H9 (cell line): ENCODE measurements at regions not wholly inside any gene's neighbourhood (a gene's known extent, or its start where the extent isn't known, plus 50 kb on each side); places are given as distances from the start of the nearest gene placed in this dataset.
"Not testable (repeated sequence)": the region's sequence is repeated elsewhere in the genome, so short reads cannot be mapped to it uniquely, and the experiment has no call there.

Experiments used
- DNase-seq: peaks from one replicate; pipeline ENCODE4 v3.0.0-alpha.2; 2017
- H2AFZ ChIP-seq: one replicate; pipeline ENCODE4 v1.6.1; 2013; ENCODE audit warnings: mild to moderate bottlenecking, low read length, control low read depth, moderate library complexity
- H2AK5ac ChIP-seq: 2 replicates; pipeline ENCODE4 v1.6.1; 2013; ENCODE audit warnings: low read length, control low read depth, mixed read lengths; ENCODE audit not compliant: insufficient read length
- H2BK120ac ChIP-seq: one replicate; pipeline ENCODE4 v1.6.1; 2013; ENCODE audit warnings: low read depth, mild to moderate bottlenecking, low read length, control low read depth, inconsistent platforms; ENCODE audit not compliant: poor library complexity, severe bottlenecking
- H2BK12ac ChIP-seq: 2 replicates; pipeline ENCODE4 v1.6.1; 2013; ENCODE audit warnings: low read length, control low read depth, mixed read lengths, low read depth; ENCODE audit not compliant: insufficient read length
- H2BK15ac ChIP-seq: 2 replicates; pipeline ENCODE4 v1.6.1; 2013; ENCODE audit warnings: low read depth, low read length, control low read depth
- H2BK20ac ChIP-seq: one replicate; pipeline ENCODE4 v1.6.1; 2013; ENCODE audit warnings: low read depth, mild to moderate bottlenecking, low read length, control low read depth, inconsistent platforms; ENCODE audit not compliant: poor library complexity, severe bottlenecking
- H2BK5ac ChIP-seq: 2 replicates; pipeline ENCODE4 v1.6.1; 2013; ENCODE audit warnings: low read length, control low read depth, mixed read lengths; ENCODE audit not compliant: insufficient read length
- H3K14ac ChIP-seq: 2 replicates; pipeline ENCODE4 v1.6.1; 2013; ENCODE audit warnings: low read length, control low read depth; ENCODE audit not compliant: insufficient read depth
- H3K18ac ChIP-seq: 2 replicates; pipeline ENCODE4 v1.6.1; 2013; ENCODE audit warnings: low read depth, mild to moderate bottlenecking, mixed read lengths, low read length, control low read depth; ENCODE audit not compliant: insufficient read length
- H3K23ac ChIP-seq: 2 replicates; pipeline ENCODE4 v1.6.1; 2013; ENCODE audit warnings: low read length, control low read depth, mixed read lengths, low read depth; ENCODE audit not compliant: insufficient read length
- H3K23me2 ChIP-seq: 2 replicates; pipeline ENCODE4 v1.6.1; 2013; ENCODE audit warnings: low read depth, mild to moderate bottlenecking, mixed read lengths, low read length, control low read depth; ENCODE audit not compliant: insufficient read length, poor library complexity, severe bottlenecking
- H3K27ac ChIP-seq: 2 replicates; pipeline ENCODE4 v1.5.1; 2013; ENCODE audit warnings: low read length, control low read depth, mixed read lengths, low read depth; ENCODE audit not compliant: insufficient read length
- H3K27me3 ChIP-seq: 2 replicates; pipeline ENCODE4 v1.6.1; 2013; ENCODE audit warnings: low read length, control low read depth, inconsistent platforms; ENCODE audit not compliant: insufficient read depth
- H3K4ac ChIP-seq: 2 replicates; pipeline ENCODE4 v1.6.1; 2013; ENCODE audit warnings: low read depth, mild to moderate bottlenecking, control low read depth, inconsistent platforms, low read length, moderate library complexity
- H3K4me1 ChIP-seq: 2 replicates; pipeline ENCODE4 v1.6.1; 2013; ENCODE audit warnings: low read length, control low read depth, inconsistent platforms; ENCODE audit not compliant: insufficient read depth
- H3K4me2 ChIP-seq: 2 replicates; pipeline ENCODE4 v1.6.1; 2013; ENCODE audit warnings: low read length, control low read depth, mixed read lengths; ENCODE audit not compliant: insufficient read length, insufficient read depth
- H3K56ac ChIP-seq: 2 replicates; pipeline ENCODE4 v1.6.1; 2013; ENCODE audit warnings: low read depth, mild to moderate bottlenecking, mixed read lengths, low read length, control low read depth; ENCODE audit not compliant: insufficient read length
- H3K79me1 ChIP-seq: 2 replicates; pipeline ENCODE4 v1.6.1; 2013; ENCODE audit warnings: low read depth, mild to moderate bottlenecking, moderate library complexity, low read length, control low read depth, inconsistent platforms; ENCODE audit not compliant: insufficient read depth, poor library complexity, severe bottlenecking
- H3K79me2 ChIP-seq: 2 replicates; pipeline ENCODE4 v1.6.1; 2013; ENCODE audit warnings: low read length, control low read depth, inconsistent platforms; ENCODE audit not compliant: insufficient read depth
- H3K9ac ChIP-seq: 2 replicates; pipeline ENCODE4 v1.6.1; 2013; ENCODE audit warnings: low read length, control low read depth, mixed read lengths; ENCODE audit not compliant: insufficient read length; ENCODE audit errors: extremely low read depth
- H3K9me3 ChIP-seq: one replicate; pipeline ENCODE4 v1.6.1; 2013; ENCODE audit warnings: low read depth, low read length, inconsistent platforms; ENCODE audit not compliant: control insufficient read depth
- H3T11ph ChIP-seq: one replicate; pipeline ENCODE4 v1.6.1; 2013; ENCODE audit warnings: mild to moderate bottlenecking, low read length, control low read depth, inconsistent platforms
- H4K20me1 ChIP-seq: one replicate; pipeline ENCODE4 v1.6.1; 2013; ENCODE audit not compliant: control insufficient read depth, insufficient read length, insufficient read depth
- H4K5ac ChIP-seq: 2 replicates; pipeline ENCODE4 v1.6.1; 2013; ENCODE audit warnings: low read depth, mild to moderate bottlenecking, mixed read lengths, low read length, control low read depth; ENCODE audit not compliant: insufficient read length
- H4K8ac ChIP-seq: replicated peaks from 2 replicates; pipeline ENCODE4 v1.6.1; 2013; ENCODE audit warnings: low read length, control low read depth, mixed read lengths, low read depth; ENCODE audit not compliant: insufficient read length
- H4K91ac ChIP-seq: 2 replicates; pipeline ENCODE4 v1.6.1; 2013; ENCODE audit warnings: low read depth, mild to moderate bottlenecking, moderate library complexity, mixed read lengths, low read length, control low read depth; ENCODE audit not compliant: insufficient read length
- H3K27ac Mint-ChIP-seq, 3 experiments: 2 replicates in 2 of 3; 3 replicates in 1 of 3; pipeline ENCODE4 v1.8.0; 2020 to 2021; ENCODE audit warnings: mixed read lengths in 3 of 3, mild to moderate bottlenecking in 1 of 3, moderate library complexity in 1 of 3
- H3K27me3 Mint-ChIP-seq: 2 replicates; pipeline ENCODE4 v1.8.0; 2021; ENCODE audit warnings: low read depth, mild to moderate bottlenecking, moderate library complexity, mixed read lengths
- H3K36me3 Mint-ChIP-seq, 3 experiments: 2 replicates in 2 of 3; 3 replicates in 1 of 3; pipeline ENCODE4 v1.8.0; 2020 to 2021; ENCODE audit warnings: low read depth in 3 of 3, mixed read lengths in 3 of 3; ENCODE audit not compliant: insufficient read depth in 1 of 3
- H3K4me1 Mint-ChIP-seq, 2 experiments: 2 replicates each; pipeline ENCODE4 v1.8.0; 2020; ENCODE audit warnings: mixed read lengths in 2 of 2
- H3K4me3 Mint-ChIP-seq, 2 experiments: 2 replicates in 1 of 2; 3 replicates in 1 of 2; pipeline ENCODE4 v1.8.0; 2020 to 2021; ENCODE audit warnings: mild to moderate bottlenecking in 2 of 2, mixed read lengths in 2 of 2, moderate library complexity in 1 of 2
- H3K9me3 Mint-ChIP-seq, 2 experiments: 2 replicates in 1 of 2; 3 replicates in 1 of 2; pipeline ENCODE4 v1.8.0; 2020; ENCODE audit warnings: mild to moderate bottlenecking in 2 of 2, mixed read lengths in 2 of 2, moderate library complexity in 1 of 2
- WGBS: extraction: QIAGEN DNeasy Blood & Tissue Kit; methylation state at CpG from one replicate; pipeline ENCODE4 v1.1.7; 2013; ENCODE audit warnings: missing lambda C conversion rate, low lambda C conversion rate, mixed read lengths; ENCODE audit not compliant: insufficient read length; ENCODE audit errors: extremely low coverage; 5-methylcytosine and 5-hydroxymethylcytosine counted together
- TF ChIP-seq, protein P1 (sequence below): fragments of 200-600 bp; sonication (generic); conservative IDR thresholded peaks from 3 replicates; pipeline ENCODE4 v1.8.0; 2021; ENCODE audit warnings: antibody characterized with exemption, mild to moderate bottlenecking

DNA sequence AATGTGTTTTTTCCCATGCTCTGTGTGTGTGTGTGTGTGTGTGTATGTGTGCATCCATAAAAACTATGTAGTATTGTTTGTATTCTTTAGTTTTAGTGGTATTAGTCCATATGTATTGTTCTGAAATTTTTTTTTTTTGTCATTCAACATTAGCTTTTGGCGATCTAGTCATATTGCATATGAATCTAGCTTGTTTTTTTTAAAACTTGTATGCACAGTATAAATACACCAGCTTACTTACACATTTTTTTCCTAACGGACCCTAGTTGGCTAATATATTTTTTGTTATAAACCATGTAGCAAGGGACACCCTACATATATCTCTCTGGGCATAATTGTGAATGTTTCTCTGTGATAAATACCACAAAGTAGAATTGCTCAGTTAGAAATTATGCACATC, 359.7 kb downstream of the SRGAP2C start:
- Histone ChIP-seq H4K8ac (no peak overlapping the region), H2BK15ac (no peak overlapping the region), H2BK5ac (no peak overlapping the region), H3K9me3 (no peaks in the 10 kb centered on the region), H4K91ac (no peak overlapping the region), H3K9ac (no peak overlapping the region), H2BK12ac (no peak overlapping the region), H3K27me3 (no peaks in the 10 kb centered on the region), H3K4ac (no peak overlapping the region), H3K79me1 (no peaks in the 10 kb centered on the region), H3K14ac (no peak overlapping the region), H3K23ac (no peak overlapping the region), H3K18ac (no peak overlapping the region), H2BK20ac (no peak overlapping the region), H3T11ph (no peak overlapping the region), H3K4me1 (no peaks in the 10 kb centered on the region), H2AK5ac (no peak overlapping the region), H3K4me2 (no peak overlapping the region), H4K20me1 (no peaks in the 10 kb centered on the region), H2AFZ (no peak overlapping the region), H3K56ac (no peak overlapping the region), H3K79me2 (no peaks in the 10 kb centered on the region), H4K5ac (no peak overlapping the region), H3K23me2 (no peaks in the 10 kb centered on the region), H2BK120ac (no peak overlapping the region), H3K27ac (no peak overlapping the region)
- H3K4me1 Mint-ChIP-seq, result peaks cover 8 to 11% of the 10 kb centered on the region in 2 experiments
- H3K4me3 Mint-ChIP-seq, result no peak overlapping the region
- H3K9me3 Mint-ChIP-seq, result no peaks in the 10 kb centered on the region; a peak in 1 of 5 replicates
- peaks cover 0 to 2% (median 0%) of the 10 kb centered on the region in 3 experiments; a peak in 1 of 7 replicates for H3K36me3 Mint-ChIP-seq
- H3K27me3 Mint-ChIP-seq, result no peaks in the 10 kb centered on the region
- TF ChIP-seq, protein P1, sequence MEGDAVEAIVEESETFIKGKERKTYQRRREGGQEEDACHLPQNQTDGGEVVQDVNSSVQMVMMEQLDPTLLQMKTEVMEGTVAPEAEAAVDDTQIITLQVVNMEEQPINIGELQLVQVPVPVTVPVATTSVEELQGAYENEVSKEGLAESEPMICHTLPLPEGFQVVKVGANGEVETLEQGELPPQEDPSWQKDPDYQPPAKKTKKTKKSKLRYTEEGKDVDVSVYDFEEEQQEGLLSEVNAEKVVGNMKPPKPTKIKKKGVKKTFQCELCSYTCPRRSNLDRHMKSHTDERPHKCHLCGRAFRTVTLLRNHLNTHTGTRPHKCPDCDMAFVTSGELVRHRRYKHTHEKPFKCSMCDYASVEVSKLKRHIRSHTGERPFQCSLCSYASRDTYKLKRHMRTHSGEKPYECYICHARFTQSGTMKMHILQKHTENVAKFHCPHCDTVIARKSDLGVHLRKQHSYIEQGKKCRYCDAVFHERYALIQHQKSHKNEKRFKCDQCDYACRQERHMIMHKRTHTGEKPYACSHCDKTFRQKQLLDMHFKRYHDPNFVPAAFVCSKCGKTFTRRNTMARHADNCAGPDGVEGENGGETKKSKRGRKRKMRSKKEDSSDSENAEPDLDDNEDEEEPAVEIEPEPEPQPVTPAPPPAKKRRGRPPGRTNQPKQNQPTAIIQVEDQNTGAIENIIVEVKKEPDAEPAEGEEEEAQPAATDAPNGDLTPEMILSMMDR, result no peak
- no CpG with 5 or more reads among the region's 2 CpGs for WGBS
- H3K27ac Mint-ChIP-seq, result peak overlapping the region in 1 of 3 experiments; percentile 12; a peak in 1 of 7 replicates
- no peak for DNase-seq

- not testable (repeated sequence) for H3K36me3 Mint-ChIP-seq, H2AK5ac ChIP-seq
- WGBS, result no CpG with 5 or more reads among the region's 3 CpGs
Observed at GRCh38 chr1:121545899-121546298, 361.1 kb downstream of the SRGAP2C start.

More at GRCh38 chr1:121545899-121546298, 361.1 kb downstream of the SRGAP2C start:
- not testable (repeated sequence) for H3K27ac Mint-ChIP-seq, H3K4ac ChIP-seq, H3K9me3 Mint-ChIP-seq, H4K20me1 ChIP-seq, H3K9ac ChIP-seq, H3K23me2 ChIP-seq, H3K27me3 Mint-ChIP-seq, H3K79me2 ChIP-seq, H3T11ph ChIP-seq, H3K56ac ChIP-seq, H3K27ac ChIP-seq, H3K9me3 ChIP-seq, H2BK5ac ChIP-seq, H4K91ac ChIP-seq, H3K4me2 ChIP-seq, H3K4me3 Mint-ChIP-seq, DNase-seq, H3K79me1 ChIP-seq, H3K27me3 ChIP-seq, H2BK120ac ChIP-seq, H2BK15ac ChIP-seq, H3K4me1 ChIP-seq, H3K14ac ChIP-seq, H3K23ac ChIP-seq, H2BK12ac ChIP-seq, H4K8ac ChIP-seq, H2BK20ac ChIP-seq, H3K18ac ChIP-seq, H4K5ac ChIP-seq, H2AFZ ChIP-seq
- H3K4me1 Mint-ChIP-seq, result peaks cover 11 to 12% of the 10 kb centered on the region in 2 experiments
